H1 (cell line): ENCODE measurements at regions not wholly inside any gene's neighbourhood (a gene's known extent, or its start where the extent isn't known, plus 50 kb on each side); places are given as distances from the start of the nearest gene placed in this dataset.

Experiments
- CTCF ChIA-PET: fragments of 300-600 bp; sonication (Branson Sonifier 250); formaldehyde crosslinking; loops from one replicate; lab custom pipeline; 2021; ENCODE audit not compliant: partially characterized antibody; lab: Charles Lee
- POLR2A ChIA-PET: fragments of 300-600 bp; sonication (Branson Sonifier 250); formaldehyde crosslinking; loops from one replicate; lab custom pipeline; 2021; ENCODE audit warnings: inconsistent platforms; ENCODE audit not compliant: partially characterized antibody; lab: Charles Lee
- DNase-seq, 2 experiments: peaks; one replicate each; pipeline versions ENCODE4 v3.0.0 to v3.0.0-alpha.2; 2010 to 2022; ENCODE audit warnings: low spot score in 2 of 2, low read depth in 1 of 2, mixed read lengths in 1 of 2
- FAIRE-seq: peaks from 2 replicates; lab custom pipeline; 2011; peaks lifted over from hg19 to GRCh38; lab: Jason Lieb, UNC
- H2AFZ ChIP-seq: 2 replicates; pipeline ENCODE4 v1.8.1; 2012; ENCODE audit warnings: low read length, inconsistent platforms
- H2AK5ac ChIP-seq: 2 replicates; pipeline ENCODE4 v1.6.1; 2013; ENCODE audit warnings: low read depth, low read length
- H2BK120ac ChIP-seq: replicated peaks from 2 replicates; pipeline ENCODE3; 2013; ENCODE audit warnings: low read depth, low read length, inconsistent platforms
- H2BK12ac ChIP-seq: 2 replicates; pipeline ENCODE4 v1.6.1; 2013; ENCODE audit warnings: low read depth, low read length
- H2BK15ac ChIP-seq: 2 replicates; pipeline ENCODE4 v1.6.1; 2013; ENCODE audit warnings: low read length
- H2BK20ac ChIP-seq: 2 replicates; pipeline ENCODE4 v1.6.1; 2013; ENCODE audit warnings: low read length
- H2BK5ac ChIP-seq: 2 replicates; pipeline ENCODE4 v1.6.1; 2013; ENCODE audit warnings: low read depth, low read length
- H3K14ac ChIP-seq: 2 replicates; pipeline ENCODE4 v1.6.1; 2013; ENCODE audit warnings: inconsistent platforms; ENCODE audit not compliant: insufficient read length
- H3K18ac ChIP-seq: 2 replicates; pipeline ENCODE4 v1.6.1; 2013; ENCODE audit warnings: low read length; ENCODE audit errors: extremely low read depth
- H3K23ac ChIP-seq: 2 replicates; pipeline ENCODE4 v1.6.1; 2013; ENCODE audit warnings: inconsistent platforms; ENCODE audit not compliant: insufficient read length
- H3K23me2 ChIP-seq: 2 replicates; pipeline ENCODE4 v1.6.1; 2013; ENCODE audit warnings: low read depth, low read length
- H3K27ac ChIP-seq: 2 replicates; pipeline ENCODE4 v1.6.1; 2011; ENCODE audit warnings: low read depth, low read length, inconsistent platforms
- H3K27me3 ChIP-seq, 4 experiments: replicated peaks in 1 of 4; 1 replicate in 1 of 4; 2 replicates in 3 of 4; pipeline versions ENCODE4 v1.6.1 to v1.8.1; 2011 to 2013; ENCODE audit warnings: low read length in 3 of 4, mild to moderate bottlenecking in 3 of 4, inconsistent platforms in 2 of 4, mixed read lengths in 2 of 4, moderate library complexity in 1 of 4; ENCODE audit not compliant: control insufficient read depth in 3 of 4, insufficient read depth in 3 of 4; ENCODE audit errors: extremely low read depth in 1 of 4
- H3K36me3 ChIP-seq, 4 experiments: 2 replicates each; pipeline versions ENCODE4 v1.6.1 to v1.8.1; 2011 to 2013; ENCODE audit warnings: mild to moderate bottlenecking in 4 of 4, low read length in 3 of 4, moderate library complexity in 2 of 4, control low read depth in 1 of 4, inconsistent platforms in 1 of 4; ENCODE audit not compliant: insufficient read depth in 4 of 4, control insufficient read depth in 2 of 4
- H3K4ac ChIP-seq: replicated peaks from 2 replicates; pipeline ENCODE3; 2013; ENCODE audit warnings: low read length, low read depth, mixed read lengths, inconsistent platforms; ENCODE audit not compliant: insufficient read length
- H3K4me1 ChIP-seq, 4 experiments: replicated peaks in 1 of 4; 1 replicate in 1 of 4; 2 replicates in 3 of 4; pipeline versions ENCODE4 v1.6.1 to v1.8.1; 2011 to 2013; ENCODE audit warnings: low read length in 3 of 4, inconsistent platforms in 2 of 4, mixed read lengths in 1 of 4; ENCODE audit not compliant: insufficient read depth in 4 of 4, control insufficient read depth in 3 of 4
- H3K4me2 ChIP-seq, 2 experiments: 2 replicates each; pipeline versions ENCODE4 v1.6.1 to v1.8.1; 2011 to 2013; ENCODE audit warnings: low read depth in 2 of 2, low read length in 2 of 2, control low read depth in 1 of 2, inconsistent platforms in 1 of 2, mild to moderate bottlenecking in 1 of 2; ENCODE audit not compliant: insufficient read depth in 1 of 2
- H3K4me3 ChIP-seq, 4 experiments: fragments of 200-600, 300-600 bp in 1 of 4; sonication (generic), shearing (Covaris generic), sonication (Bioruptor Twin) in 1 of 4; 2 replicates each; pipeline versions ENCODE4 v1.5.1 to v1.8.1; 2011 to 2016; ENCODE audit warnings: low read length in 4 of 4, low read depth in 3 of 4, control low read depth in 2 of 4, inconsistent platforms in 2 of 4, mild to moderate bottlenecking in 2 of 4, mixed read lengths in 1 of 4, moderate library complexity in 1 of 4; ENCODE audit not compliant: insufficient read depth in 2 of 4; ENCODE audit errors: extremely low read depth in 1 of 4
- H3K56ac ChIP-seq: replicated peaks from 2 replicates; pipeline ENCODE3; 2013; ENCODE audit warnings: low read depth, mild to moderate bottlenecking, mixed read lengths, low read length, inconsistent platforms; ENCODE audit not compliant: insufficient read length
- H3K79me1 ChIP-seq: 2 replicates; pipeline ENCODE4 v1.6.1; 2013; ENCODE audit warnings: low read depth, low read length, control low read depth
- H3K79me2 ChIP-seq, 2 experiments: 2 replicates each; pipeline versions ENCODE4 v1.6.1 to v1.8.1; 2012 to 2013; ENCODE audit warnings: low read length in 2 of 2, mild to moderate bottlenecking in 2 of 2, inconsistent platforms in 1 of 2; ENCODE audit not compliant: insufficient read depth in 2 of 2, control insufficient read depth in 1 of 2
- H3K9ac ChIP-seq, 4 experiments: replicated peaks in 1 of 4; 1 replicate in 1 of 4; 2 replicates in 3 of 4; pipeline versions ENCODE4 v1.6.1 to v1.8.1; 2011 to 2013; ENCODE audit warnings: low read depth in 3 of 4, low read length in 3 of 4, control low read depth in 2 of 4, mild to moderate bottlenecking in 2 of 4, moderate library complexity in 2 of 4, inconsistent platforms in 1 of 4; ENCODE audit errors: extremely low read depth in 1 of 4
- H3K9me3 ChIP-seq, 2 experiments: 2 replicates each; pipeline versions ENCODE4 v1.6.1 to v1.8.1; 2012 to 2013; ENCODE audit warnings: mild to moderate bottlenecking in 2 of 2, moderate library complexity in 2 of 2, control low read depth in 1 of 2, inconsistent platforms in 1 of 2, low read depth in 1 of 2, low read length in 1 of 2, mixed read lengths in 1 of 2; ENCODE audit not compliant: insufficient read depth in 2 of 2
- H4K20me1 ChIP-seq, 2 experiments: replicated peaks in 1 of 2; 2 replicates each; pipeline versions ENCODE3 to v1.8.1; 2011 to 2013; ENCODE audit warnings: inconsistent platforms in 2 of 2, low read length in 2 of 2, mild to moderate bottlenecking in 1 of 2; ENCODE audit not compliant: insufficient read depth in 2 of 2, control insufficient read depth in 1 of 2
- H4K5ac ChIP-seq: 2 replicates; pipeline ENCODE4 v1.6.1; 2013; ENCODE audit warnings: low read length, low read depth, mixed read lengths, inconsistent platforms; ENCODE audit not compliant: insufficient read length
- H4K8ac ChIP-seq: 2 replicates; pipeline ENCODE4 v1.8.0; 2013; ENCODE audit warnings: mild to moderate bottlenecking, moderate library complexity, low read length, inconsistent platforms; ENCODE audit not compliant: insufficient read depth; ENCODE audit errors: extremely low read depth
- H4K91ac ChIP-seq: replicated peaks from 2 replicates; pipeline ENCODE3; 2013; ENCODE audit warnings: low read length, mixed read lengths, inconsistent platforms; ENCODE audit not compliant: insufficient read length
- ATF3 ChIP-seq: IDR thresholded peaks from 2 replicates; pipeline ENCODE4 v1.6.1; 2011; ENCODE audit warnings: low read depth, mild to moderate bottlenecking, low read length; ENCODE audit not compliant: insufficient read depth
- BRCA1 ChIP-seq: IDR thresholded peaks from 2 replicates; pipeline ENCODE4 v1.6.1; 2012; ENCODE audit warnings: low read depth, low read length, improper control_type of control experiment
- CEBPB ChIP-seq: IDR thresholded peaks from 2 replicates; pipeline ENCODE4 v1.6.1; 2012; ENCODE audit warnings: low read depth, low read length
- HDAC2 ChIP-seq, 2 experiments: fragments of 300-600 bp in 1 of 2; sonication (generic) in 1 of 2; IDR thresholded peaks; 2 replicates each; pipeline ENCODE4 v1.6.1; 2011 to 2012; ENCODE audit warnings: low read depth in 2 of 2, low read length in 2 of 2, mild to moderate bottlenecking in 2 of 2, moderate library complexity in 2 of 2, borderline replicate concordance in 1 of 2, inconsistent platforms in 1 of 2
- HDAC6 ChIP-seq: IDR thresholded peaks from one replicate; pipeline ENCODE4 v1.7.1; 2012; ENCODE audit warnings: low read depth, mild to moderate bottlenecking, inconsistent platforms, low read length, moderate library complexity
- KDM5A ChIP-seq: fragments of 200-600 bp; IDR thresholded peaks from 2 replicates; pipeline ENCODE4 v1.7.1; 2012; ENCODE audit warnings: mild to moderate bottlenecking, low read length, inconsistent platforms, mixed read lengths
- MAX ChIP-seq: IDR thresholded peaks from 2 replicates; pipeline ENCODE4 v1.6.1; 2012; ENCODE audit warnings: inconsistent platforms
- POLR2A ChIP-seq, 2 experiments: IDR thresholded peaks; 1 replicate in 1 of 2; 2 replicates in 1 of 2; pipeline ENCODE4 v1.6.1; 2011; ENCODE audit warnings: low read depth in 2 of 2, low read length in 2 of 2, mild to moderate bottlenecking in 2 of 2; ENCODE audit errors: control extremely low read depth in 1 of 2
- POLR2AphosphoS5 ChIP-seq: IDR thresholded peaks from 2 replicates; pipeline ENCODE4 v1.6.1; 2011; ENCODE audit warnings: low read depth, low read length
- RNF2 ChIP-seq: fragments of 200-900, 300-1000 bp; sonication (generic); IDR thresholded peaks from 2 replicates; pipeline ENCODE4 v1.7.1; 2016; ENCODE audit warnings: borderline replicate concordance, low read depth, mild to moderate bottlenecking, antibody characterized with exemption, low read length; ENCODE audit not compliant: poor library complexity, severe bottlenecking; ENCODE audit errors: missing control alignments
- SIX5 ChIP-seq: IDR thresholded peaks from 2 replicates; pipeline ENCODE4 v1.6.1; 2011; ENCODE audit warnings: mild to moderate bottlenecking, low read depth, low read length
- SP4 ChIP-seq: IDR thresholded peaks from 2 replicates; pipeline ENCODE4 v1.6.1; 2012; ENCODE audit warnings: low read length, inconsistent platforms
- SRF ChIP-seq: IDR thresholded peaks from 2 replicates; pipeline ENCODE4 v1.6.1; 2011; ENCODE audit warnings: mild to moderate bottlenecking, low read depth, low read length, moderate library complexity
- TAF7 ChIP-seq: optimal IDR thresholded peaks from 2 replicates; pipeline ENCODE3; 2011; ENCODE audit warnings: low read depth, mild to moderate bottlenecking, inconsistent platforms, low read length, moderate library complexity, borderline replicate concordance
- ZNF274 ChIP-seq: IDR thresholded peaks from 2 replicates; pipeline ENCODE4 v1.7.0; 2012; ENCODE audit warnings: low read length, borderline replicate concordance; ENCODE audit errors: extremely low read depth
- WGBS, 2 experiments: shearing (Covaris generic) in 1 of 2; methylation state at CpG; one replicate each; pipeline versions ENCODE4 v1.1.6 to v1.1.7; 2013 to 2015; ENCODE audit warnings: low lambda C conversion rate in 2 of 2, mixed read lengths in 2 of 2, inconsistent platforms in 1 of 2, low coverage in 1 of 2, missing lambda C conversion rate in 1 of 2; ENCODE audit not compliant: insufficient replicate concordance in 2 of 2, insufficient coverage in 1 of 2, insufficient read length in 1 of 2; ENCODE audit errors: extremely low coverage in 1 of 2, missing lambda C conversion rate in 1 of 2; 5-methylcytosine and 5-hydroxymethylcytosine counted together

- Histone ChIP-seq H3K18ac (0 out of 2 replicates have a peak overlapping the region, but pooled peaks have one; percentile 48), H2BK20ac (peak overlapping the region; percentile 64; the same call in 1 of the 2 replicates), H2BK120ac (no peak overlapping the region), H2BK12ac (no peak overlapping the region), H4K5ac (no peak overlapping the region), H3K4me2 (no peak overlapping the region), H2AK5ac (no peak overlapping the region), H4K20me1 (no peaks in the 10 kb centered on the region), H3K36me3 (no peaks in the 10 kb centered on the region), H3K9ac (no peak overlapping the region), H2BK5ac (no peak overlapping the region), H3K56ac (no peak overlapping the region), H3K27me3 (no peaks in the 10 kb centered on the region), H3K27ac (no peak overlapping the region), H2AFZ (0 out of 2 replicates have a peak overlapping the region, but pooled peaks have one; percentile 4), H3K23ac (no peak overlapping the region), H4K91ac (no peak overlapping the region), H3K4me1 (no peaks in the 10 kb centered on the region), H3K79me2 (no peaks in the 10 kb centered on the region), H4K8ac (no peak overlapping the region), H3K4me3 (no peak overlapping the region), H2BK15ac (no peak overlapping the region), H3K4ac (no peak overlapping the region), H3K23me2 (no peaks in the 10 kb centered on the region), H3K79me1 (no peaks in the 10 kb centered on the region), H3K9me3 (no peaks in the 10 kb centered on the region), H3K14ac (no peak overlapping the region)
- POLR2A ChIA-PET, result no interaction called here
- 91% methylated on average over 6 of the region's 6 CpGs; no CpG with 5 or more reads in 1 of the 2 experiments for WGBS, 2 experiments
- FAIRE-seq (no peak), DNase-seq (no peak)
- CTCF ChIA-PET, result interaction anchor here (0.6 to 1.7 kb wide), 2 partner anchors 510 to 576 kb away, joined by 3 to 4 read pairs; no protein-coding TSS in a partner anchor
- no peak for TF ChIP-seq POLR2A (IDR thresholded peaks at IDR 0.05; ENCODE audit: control extremely low read depth in 1 of 2, low read depth in 2 of 2, low read length in 2 of 2)
- TF ChIP-seq RNF2, result no peak
- TF ChIP-seq SRF, result no peak
- no peak for TF ChIP-seq ZNF274
- TF ChIP-seq MAX, result no peak
- no peak for TF ChIP-seq POLR2AphosphoS5
- TF ChIP-seq SIX5, result no peak
- TF ChIP-seq ATF3, result no peak
- TF ChIP-seq HDAC2 (IDR thresholded peaks at IDR 0.05; ENCODE audit: borderline replicate concordance in 1 of 2, low read depth in 2 of 2, low read length in 2 of 2), result no peak
- no peak for TF ChIP-seq CEBPB
- TF ChIP-seq SP4, result no peak
- no peak for TF ChIP-seq BRCA1
- no peak for TF ChIP-seq TAF7
- TF ChIP-seq HDAC6, result no peak
- no peak for TF ChIP-seq KDM5A
Observed at GRCh38 chr4:62133977-62134376, 933.9 kb downstream of the ADGRL3 start.
